ENCODE measurements at regions not wholly inside any gene's neighbourhood (a gene's known extent, or its start where the extent isn't known, plus 50 kb on each side); places are given as distances from the start of the nearest gene placed in this dataset.

DNA sequence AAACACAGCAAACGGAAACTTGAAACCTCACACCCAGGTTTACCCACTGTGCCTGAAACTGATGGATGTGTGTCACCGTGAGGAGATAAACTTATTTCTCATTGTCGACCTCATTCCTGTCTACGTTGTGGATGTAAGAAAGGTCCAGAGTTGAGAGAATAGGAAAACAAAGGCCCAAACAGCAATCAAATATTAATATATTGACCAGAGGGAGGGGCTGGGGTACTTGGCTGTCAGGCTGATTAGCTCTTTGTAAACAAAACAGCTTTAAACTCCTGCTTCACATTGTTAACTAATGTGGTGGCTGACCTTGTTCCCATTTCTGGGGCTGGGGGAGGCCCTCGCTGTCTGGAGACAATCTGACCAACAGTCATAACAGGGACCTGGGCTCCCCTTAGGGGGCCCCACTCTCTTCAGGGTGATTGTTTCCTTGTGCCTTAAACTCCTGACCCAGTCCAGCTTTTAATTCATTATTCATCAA lies 937.6 kb downstream of the MCTP2 start:
- Histone ChIP-seq H3K9ac (ENCODE audit: low read length) (peak overlapping the region; percentile 88), H3K4me3 (ENCODE audit: low read length) (peak overlapping the region; percentile 81), H3K9me3 (ENCODE audit: control insufficient read depth, low read length) (no peaks in the 10 kb centered on the region), H3K4me1 (ENCODE audit: control insufficient read depth, insufficient read depth, low read length) (peaks cover 39% of the 10 kb centered on the region), H3K36me3 (ENCODE audit: control insufficient read depth, insufficient read depth, low read length, severe bottlenecking) (no peaks in the 10 kb centered on the region), H3K27me3 (replicated peaks; ENCODE audit: control insufficient read depth, insufficient read depth, low read length) (no peaks in the 10 kb centered on the region)
- no peak for DNase-seq (ENCODE audit: low read depth)

DNA sequence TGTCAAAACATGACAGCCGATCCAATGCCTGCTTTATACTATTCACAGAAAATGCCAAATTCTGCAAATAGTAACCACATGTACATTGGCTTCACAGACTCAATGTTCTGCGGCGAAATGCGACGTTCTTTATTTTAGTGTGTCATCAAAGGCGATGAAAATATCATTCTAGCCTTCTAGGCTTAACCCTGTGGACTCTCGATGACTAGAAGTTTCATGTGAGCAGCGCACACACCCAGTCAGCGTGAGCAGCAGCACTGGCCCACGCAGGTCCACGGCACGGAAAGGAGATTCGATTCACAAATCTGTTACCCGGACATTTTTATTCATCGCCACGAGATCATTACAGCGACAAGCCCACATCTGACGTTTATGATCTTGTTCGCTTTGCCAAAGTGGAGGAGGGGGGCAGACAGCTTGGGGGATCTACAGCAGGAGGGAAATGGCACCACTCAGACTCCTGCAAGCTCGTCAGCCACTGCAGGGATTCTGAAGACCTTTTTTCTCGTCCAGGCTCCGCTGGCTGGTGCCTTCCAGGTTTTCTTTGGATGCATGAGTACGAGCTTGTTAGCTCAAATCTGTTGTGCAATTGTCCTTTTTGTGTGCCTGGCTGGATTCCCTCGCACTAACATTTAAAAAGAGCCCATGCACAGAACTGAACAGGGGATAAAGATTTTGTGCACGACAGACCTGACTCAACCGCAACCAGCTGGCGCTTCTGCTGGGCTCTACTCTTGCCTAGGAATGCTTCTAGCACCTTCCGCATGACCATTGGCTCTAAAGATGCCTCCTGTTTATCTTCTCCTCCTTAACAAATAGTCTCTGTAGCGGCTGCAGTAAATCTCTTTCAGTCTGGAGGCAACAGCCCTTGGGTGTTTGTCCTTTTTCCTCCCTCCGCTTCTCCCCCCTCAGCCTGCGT lies 938.4 kb downstream of the MCTP2 start:
- Histone ChIP-seq H3K4me1 (ENCODE audit: control insufficient read depth, insufficient read depth, low read length) (peaks cover 44% of the 10 kb centered on the region), H3K36me3 (ENCODE audit: control insufficient read depth, insufficient read depth, low read length, severe bottlenecking) (no peaks in the 10 kb centered on the region), H3K27me3 (replicated peaks; ENCODE audit: control insufficient read depth, insufficient read depth, low read length) (no peaks in the 10 kb centered on the region), H3K4me3 (ENCODE audit: low read length) (peak overlapping the region; percentile 81), H3K9me3 (ENCODE audit: control insufficient read depth, low read length) (no peaks in the 10 kb centered on the region), H3K9ac (ENCODE audit: low read length) (peak overlapping the region; percentile 88)
- DNase-seq (ENCODE audit: low read depth): no peak

DNA sequence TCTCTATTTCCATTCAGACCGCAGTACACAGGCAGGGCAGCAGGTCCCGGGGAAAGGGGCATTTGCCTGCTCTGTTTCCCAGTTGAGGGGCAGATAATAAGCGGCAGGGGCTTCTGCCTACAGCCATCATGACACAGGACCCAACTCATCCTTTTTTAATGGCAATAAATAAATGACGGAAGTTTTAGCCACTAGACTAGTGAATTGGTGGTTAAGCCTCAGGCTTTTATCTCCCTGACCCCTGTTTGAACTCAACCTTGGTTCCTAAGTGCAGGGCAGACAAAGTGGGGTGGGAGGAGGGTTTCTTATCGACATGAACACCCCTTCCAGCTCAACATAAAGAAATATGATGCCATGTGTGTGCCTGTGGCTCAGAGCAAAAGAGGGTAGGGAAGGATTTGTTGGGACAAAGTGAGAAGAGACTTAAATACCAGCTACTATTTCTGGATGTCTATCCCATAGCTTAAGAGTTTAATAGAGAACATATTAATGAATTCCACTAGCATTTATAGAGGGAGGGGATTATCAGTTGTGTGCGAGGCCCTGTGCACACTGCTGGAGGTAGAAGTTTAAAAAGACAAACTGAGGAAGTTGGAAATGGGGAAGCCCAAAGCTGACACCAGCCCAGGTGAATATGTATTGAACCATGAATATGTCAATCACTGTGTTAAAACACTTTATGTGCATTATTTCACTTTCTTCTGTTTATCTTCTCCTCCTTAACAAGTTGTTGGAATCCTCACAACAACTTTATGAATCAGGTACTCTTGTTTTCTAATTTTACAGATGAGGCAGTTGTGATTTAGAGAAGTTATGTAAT lies 939.4 kb downstream of the MCTP2 start:
- peak overlapping the region; percentile 88 for H3K9ac ChIP-seq (ENCODE audit: low read length)
- DNase-seq (ENCODE audit: low read depth): no peak
- peaks cover 51% of the 10 kb centered on the region for H3K4me1 ChIP-seq (ENCODE audit: control insufficient read depth, insufficient read depth, low read length)

DNA sequence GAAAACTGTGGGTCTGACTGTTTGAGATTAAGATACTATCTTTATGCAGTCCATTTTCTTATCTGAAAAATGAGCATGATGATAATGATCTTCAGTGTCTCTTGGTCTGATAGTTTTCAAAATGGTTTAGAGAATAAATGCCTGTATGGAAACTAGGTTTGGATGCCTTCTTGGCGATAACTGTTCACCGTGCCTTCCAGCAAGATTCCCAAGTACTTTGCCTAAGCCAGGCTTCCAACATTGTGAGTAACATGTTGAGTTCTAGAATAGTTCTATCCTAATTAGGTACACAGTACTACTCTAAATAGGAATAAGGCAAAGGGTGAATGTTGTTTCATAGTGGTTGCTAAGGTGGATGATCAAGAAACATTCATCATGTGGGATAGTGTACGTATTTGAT lies 940.2 kb downstream of the MCTP2 start:
- no peak for DNase-seq (ENCODE audit: low read depth)
- H3K9me3 ChIP-seq (ENCODE audit: control insufficient read depth, low read length): peaks cover 3% of the 10 kb centered on the region
- H3K27me3 ChIP-seq (replicated peaks; ENCODE audit: control insufficient read depth, insufficient read depth, low read length): no peaks in the 10 kb centered on the region
- no peak overlapping the region for H3K4me3 ChIP-seq (ENCODE audit: low read length)
- no peaks in the 10 kb centered on the region for H3K36me3 ChIP-seq (ENCODE audit: control insufficient read depth, insufficient read depth, low read length, severe bottlenecking)
- H3K4me1 ChIP-seq (ENCODE audit: control insufficient read depth, insufficient read depth, low read length): peaks cover 59% of the 10 kb centered on the region
- no peak overlapping the region for H3K9ac ChIP-seq (ENCODE audit: low read length)

More for the DNA sequence above, 939.4 kb downstream of the MCTP2 start:
- no peaks in the 10 kb centered on the region for H3K9me3 ChIP-seq (ENCODE audit: control insufficient read depth, low read length)
- peak overlapping the region; percentile 81 for H3K4me3 ChIP-seq (ENCODE audit: low read length)
- no peaks in the 10 kb centered on the region for H3K27me3 ChIP-seq (replicated peaks; ENCODE audit: control insufficient read depth, insufficient read depth, low read length)
- H3K36me3 ChIP-seq (ENCODE audit: control insufficient read depth, insufficient read depth, low read length, severe bottlenecking): no peaks in the 10 kb centered on the region

DNA sequence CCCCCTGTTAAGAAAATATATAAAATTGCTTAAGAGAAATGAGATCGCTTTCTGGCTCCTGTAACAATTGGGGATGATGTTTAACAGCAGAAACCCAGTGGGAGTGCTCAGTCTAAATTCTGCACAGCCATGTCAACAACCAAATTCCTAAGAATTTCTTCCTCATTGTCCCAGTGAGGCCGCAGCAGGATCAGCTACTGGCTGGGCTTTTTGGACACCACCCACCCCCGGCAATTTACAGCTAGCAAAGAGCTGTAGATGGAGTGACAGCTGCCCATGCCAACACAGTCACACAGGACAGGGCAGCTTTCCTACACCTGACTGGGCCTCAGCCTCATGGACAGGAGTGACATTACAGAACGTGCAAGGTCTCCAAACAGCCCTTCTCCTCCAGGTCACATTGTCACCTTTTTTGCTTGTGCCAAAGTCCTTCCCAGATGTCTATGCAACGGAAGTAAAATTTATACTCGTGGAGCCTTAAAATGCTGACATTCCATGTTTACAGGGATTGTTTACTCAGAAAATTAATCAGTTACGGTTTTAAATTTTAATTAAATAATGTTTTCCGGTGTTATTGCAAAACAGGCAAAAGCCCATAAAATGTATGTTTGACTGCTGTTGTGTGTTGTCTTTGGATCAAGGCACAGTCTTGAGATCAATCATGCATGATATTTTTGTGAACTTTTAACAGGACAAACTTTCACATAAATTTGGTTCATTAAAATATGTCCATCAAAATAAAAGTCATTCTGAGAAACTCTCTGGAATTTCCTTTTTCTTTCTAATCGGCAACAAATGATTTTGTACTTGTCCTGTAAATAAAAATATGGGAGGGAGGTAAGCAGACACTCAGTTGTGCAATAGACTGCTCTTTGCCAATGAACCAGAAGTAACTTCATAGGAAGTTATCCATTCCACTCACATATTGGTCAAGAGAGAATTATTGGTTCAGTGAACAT lies 943.2 kb downstream of the MCTP2 start:
- peak; percentile 90 for DNase-seq (ENCODE audit: low read depth)
- H3K36me3 ChIP-seq (ENCODE audit: control insufficient read depth, insufficient read depth, low read length, severe bottlenecking): no peaks in the 10 kb centered on the region
- H3K27me3 ChIP-seq (replicated peaks; ENCODE audit: control insufficient read depth, insufficient read depth, low read length): no peaks in the 10 kb centered on the region
- peaks cover 10% of the 10 kb centered on the region for H3K9me3 ChIP-seq (ENCODE audit: control insufficient read depth, low read length)
- H3K9ac ChIP-seq (ENCODE audit: low read length): peak overlapping the region; percentile 83
- H3K4me1 ChIP-seq (ENCODE audit: control insufficient read depth, insufficient read depth, low read length): peaks cover 48% of the 10 kb centered on the region
- H3K4me3 ChIP-seq (ENCODE audit: low read length): peak overlapping the region; percentile 60

DNA sequence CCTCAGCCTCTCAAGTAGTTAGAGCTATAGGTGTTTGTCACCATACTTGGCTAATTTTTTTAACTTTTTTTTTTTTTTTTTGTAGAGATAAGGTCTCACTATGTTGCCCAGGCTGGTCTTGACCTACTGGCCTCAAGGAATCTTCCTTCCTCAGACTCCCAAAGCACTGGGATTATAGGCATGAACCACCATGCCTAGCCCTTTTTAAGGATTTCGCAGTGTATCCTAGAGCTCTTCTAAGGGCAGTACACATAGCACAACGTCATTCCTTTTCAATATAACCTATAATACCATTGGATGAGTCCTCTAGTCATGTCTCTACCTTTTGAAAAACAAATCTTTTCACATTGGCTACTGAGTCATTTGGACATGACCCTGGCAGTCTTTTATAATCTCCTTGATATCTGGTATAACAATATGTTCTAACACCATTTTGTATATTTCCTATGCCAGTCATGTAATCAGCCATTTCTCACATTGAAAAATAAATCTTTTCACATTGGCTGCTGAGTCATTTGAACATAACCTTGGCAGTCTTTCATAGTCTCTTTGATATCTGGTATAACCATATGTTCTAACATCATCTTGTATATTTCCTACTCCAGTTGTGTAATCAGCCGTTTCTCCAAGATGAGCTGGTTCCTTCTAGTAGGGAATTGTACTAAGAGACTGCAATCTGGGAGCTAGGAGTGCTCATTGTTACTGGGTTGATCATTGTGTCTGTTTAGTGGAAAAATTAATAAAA lies 944.7 kb downstream of the MCTP2 start:
- Histone ChIP-seq H3K4me1 (ENCODE audit: control insufficient read depth, insufficient read depth, low read length) (peaks cover 33% of the 10 kb centered on the region), H3K36me3 (ENCODE audit: control insufficient read depth, insufficient read depth, low read length, severe bottlenecking) (no peaks in the 10 kb centered on the region), H3K27me3 (replicated peaks; ENCODE audit: control insufficient read depth, insufficient read depth, low read length) (no peaks in the 10 kb centered on the region), H3K9me3 (ENCODE audit: control insufficient read depth, low read length) (peaks cover 20% of the 10 kb centered on the region), H3K9ac (ENCODE audit: low read length) (peak overlapping the region; percentile 68), H3K4me3 (ENCODE audit: low read length) (no peak overlapping the region)
- peak; percentile 62 for DNase-seq (ENCODE audit: low read depth)

DNA sequence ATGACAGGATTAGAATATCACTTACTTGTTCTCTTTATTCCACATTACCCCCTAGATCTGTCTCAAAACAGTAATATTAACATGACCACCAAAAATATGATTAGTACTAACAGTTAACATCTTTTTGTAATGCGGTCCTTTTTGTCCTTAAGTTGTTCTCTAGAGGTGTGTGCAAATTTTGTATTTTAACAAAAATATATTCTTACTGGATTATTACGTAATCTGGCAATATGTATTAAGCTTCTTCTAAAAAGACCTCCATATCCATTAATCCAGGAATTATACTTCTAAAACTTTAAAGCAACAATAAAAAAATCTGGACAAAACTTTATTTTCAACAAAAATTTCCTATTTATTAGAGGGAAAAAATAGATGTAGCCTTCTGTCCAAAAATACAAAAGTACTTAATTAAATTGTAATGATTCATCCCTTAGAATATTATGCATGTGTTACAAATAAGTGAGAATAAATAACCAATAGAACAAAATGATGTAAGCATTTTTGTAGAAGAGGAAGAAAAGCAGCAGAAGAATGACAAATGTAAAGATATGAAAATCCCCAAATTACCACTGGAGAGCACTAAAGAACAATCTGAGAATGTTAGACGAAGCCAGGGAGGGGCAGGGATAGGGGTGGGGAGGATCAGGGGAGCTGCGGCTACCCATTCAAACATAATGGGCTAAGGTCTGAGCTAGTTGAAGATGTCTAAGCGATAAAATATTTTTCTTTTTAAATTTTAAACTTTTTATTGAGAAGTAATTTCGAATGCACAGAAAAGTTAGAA lies 945.6 kb downstream of the MCTP2 start:
- Histone ChIP-seq H3K4me3 (ENCODE audit: low read length) (no peak overlapping the region), H3K9me3 (ENCODE audit: control insufficient read depth, low read length) (peaks cover 28% of the 10 kb centered on the region), H3K4me1 (ENCODE audit: control insufficient read depth, insufficient read depth, low read length) (peaks cover 32% of the 10 kb centered on the region), H3K27me3 (replicated peaks; ENCODE audit: control insufficient read depth, insufficient read depth, low read length) (no peaks in the 10 kb centered on the region), H3K9ac (ENCODE audit: low read length) (no peak overlapping the region), H3K36me3 (ENCODE audit: control insufficient read depth, insufficient read depth, low read length, severe bottlenecking) (no peaks in the 10 kb centered on the region)
- no peak for DNase-seq (ENCODE audit: low read depth)

DNA sequence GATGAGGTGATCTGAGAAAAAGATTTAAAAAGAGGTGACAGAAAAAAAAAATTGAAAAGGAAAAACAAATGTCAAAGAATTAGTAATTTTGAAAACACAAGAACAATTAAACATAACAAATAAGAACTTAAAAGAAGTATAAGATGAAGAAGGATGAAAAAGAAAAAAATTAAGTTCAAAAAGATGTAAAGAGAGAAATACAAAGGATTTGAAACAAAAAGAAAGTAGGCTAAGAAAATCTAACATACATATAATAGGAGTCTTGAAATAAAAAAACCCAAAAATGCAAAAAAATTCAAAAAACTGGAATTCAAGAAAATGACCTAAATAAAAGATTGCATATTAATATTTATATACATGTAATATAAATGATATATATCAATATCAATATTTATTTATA lies 949.2 kb downstream of the MCTP2 start:
- Histone ChIP-seq H3K9me3 (ENCODE audit: control insufficient read depth, low read length) (peaks cover 34% of the 10 kb centered on the region), H3K36me3 (ENCODE audit: control insufficient read depth, insufficient read depth, low read length, severe bottlenecking) (no peaks in the 10 kb centered on the region), H3K4me3 (ENCODE audit: low read length) (peak overlapping the region; percentile 3), H3K4me1 (ENCODE audit: control insufficient read depth, insufficient read depth, low read length) (peaks cover 12% of the 10 kb centered on the region), H3K27me3 (replicated peaks; ENCODE audit: control insufficient read depth, insufficient read depth, low read length) (no peaks in the 10 kb centered on the region), H3K9ac (ENCODE audit: low read length) (no peak overlapping the region)
- DNase-seq (ENCODE audit: low read depth): no peak

DNA sequence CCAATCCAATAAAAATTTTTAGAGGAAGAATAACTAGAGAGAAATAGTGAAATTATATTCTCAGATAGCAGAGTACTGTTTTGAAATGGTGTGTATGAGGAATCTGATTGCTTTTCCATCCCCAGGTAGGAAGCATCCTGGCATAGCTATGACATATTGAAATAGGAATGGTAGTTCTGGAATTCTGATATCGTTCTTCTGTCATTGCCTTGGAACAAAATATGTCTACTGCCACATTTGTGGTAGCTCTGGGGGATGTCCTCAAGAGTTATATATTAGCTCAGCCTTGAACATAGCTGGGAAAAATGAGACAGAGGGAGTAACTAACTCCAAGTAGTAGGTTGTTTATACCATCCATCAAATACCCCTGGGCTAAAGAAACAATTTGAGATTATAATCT lies 950.7 kb downstream of the MCTP2 start:
- Histone ChIP-seq H3K36me3 (ENCODE audit: control insufficient read depth, insufficient read depth, low read length, severe bottlenecking) (no peaks in the 10 kb centered on the region), H3K9ac (ENCODE audit: low read length) (no peak overlapping the region), H3K4me1 (ENCODE audit: control insufficient read depth, insufficient read depth, low read length) (no peaks in the 10 kb centered on the region), H3K27me3 (replicated peaks; ENCODE audit: control insufficient read depth, insufficient read depth, low read length) (no peaks in the 10 kb centered on the region), H3K9me3 (ENCODE audit: control insufficient read depth, low read length) (peaks cover 26% of the 10 kb centered on the region), H3K4me3 (ENCODE audit: low read length) (no peak overlapping the region)
- no peak for DNase-seq (ENCODE audit: low read depth)

Measured in adipocyte (in vitro differentiated cells).